GM23248 (cell line): ENCODE measurements at regions not wholly inside any gene's neighbourhood (a gene's known extent, or its start where the extent isn't known, plus 50 kb on each side); places are given as distances from the start of the nearest gene placed in this dataset.

Experiments used
- EZH2 ChIP-seq: fragments of 200-600 bp; sonication (generic); IDR thresholded peaks from 2 replicates; pipeline ENCODE4 v1.6.1; 2018; ENCODE audit warnings: antibody characterized with exemption, mild to moderate bottlenecking; ENCODE audit not compliant: insufficient read depth, poor library complexity, severe bottlenecking
- EZH2phosphoT487 ChIP-seq: fragments of 200-600 bp; sonication (generic); IDR thresholded peaks from 2 replicates; pipeline ENCODE4 v1.6.1; 2018; ENCODE audit warnings: antibody characterized with exemption, moderate library complexity, mild to moderate bottlenecking, low read depth; ENCODE audit not compliant: insufficient read depth

- no peak for TF ChIP-seq EZH2
- no peak for TF ChIP-seq EZH2phosphoT487
Observed at GRCh38 chr1:30047576-30047975, 675.8 kb downstream of the MATN1 start.
